ENCODE measurements at regions not wholly inside any gene's neighbourhood (a gene's known extent, or its start where the extent isn't known, plus 50 kb on each side); places are given as distances from the start of the nearest gene placed in this dataset.

DNA sequence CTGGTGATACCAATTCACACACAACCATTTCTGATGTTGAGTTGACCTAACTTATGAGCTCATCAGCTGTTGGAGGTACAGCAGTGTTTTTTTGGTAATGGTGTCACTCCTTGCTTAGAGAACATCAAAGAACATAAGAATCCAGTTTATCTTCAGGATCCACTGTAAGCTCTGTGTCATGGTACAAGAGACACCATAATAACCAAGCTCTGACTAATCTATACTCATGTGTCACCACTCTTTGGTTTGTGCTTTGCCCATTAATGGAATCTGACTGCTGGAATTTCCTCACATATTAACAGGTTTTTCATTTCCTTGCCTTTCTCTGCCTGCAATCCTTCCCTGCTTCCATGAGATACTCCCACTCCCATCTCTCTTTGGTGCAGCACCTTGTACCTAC is 735.1 kb upstream of the LCORL start:
- H3K27ac Mint-ChIP-seq (ENCODE audit: unreplicated experiment): no peak overlapping the region
- no peaks in the 10 kb centered on the region for H3K36me3 Mint-ChIP-seq (ENCODE audit: low read depth, unreplicated experiment)
- no peaks in the 10 kb centered on the region for H3K9me3 Mint-ChIP-seq (ENCODE audit: unreplicated experiment)
- no peaks in the 10 kb centered on the region for H3K4me1 Mint-ChIP-seq (ENCODE audit: unreplicated experiment)
- DNase-seq (ENCODE audit: low spot score): no peak
- TF ChIP-seq, protein P1, sequence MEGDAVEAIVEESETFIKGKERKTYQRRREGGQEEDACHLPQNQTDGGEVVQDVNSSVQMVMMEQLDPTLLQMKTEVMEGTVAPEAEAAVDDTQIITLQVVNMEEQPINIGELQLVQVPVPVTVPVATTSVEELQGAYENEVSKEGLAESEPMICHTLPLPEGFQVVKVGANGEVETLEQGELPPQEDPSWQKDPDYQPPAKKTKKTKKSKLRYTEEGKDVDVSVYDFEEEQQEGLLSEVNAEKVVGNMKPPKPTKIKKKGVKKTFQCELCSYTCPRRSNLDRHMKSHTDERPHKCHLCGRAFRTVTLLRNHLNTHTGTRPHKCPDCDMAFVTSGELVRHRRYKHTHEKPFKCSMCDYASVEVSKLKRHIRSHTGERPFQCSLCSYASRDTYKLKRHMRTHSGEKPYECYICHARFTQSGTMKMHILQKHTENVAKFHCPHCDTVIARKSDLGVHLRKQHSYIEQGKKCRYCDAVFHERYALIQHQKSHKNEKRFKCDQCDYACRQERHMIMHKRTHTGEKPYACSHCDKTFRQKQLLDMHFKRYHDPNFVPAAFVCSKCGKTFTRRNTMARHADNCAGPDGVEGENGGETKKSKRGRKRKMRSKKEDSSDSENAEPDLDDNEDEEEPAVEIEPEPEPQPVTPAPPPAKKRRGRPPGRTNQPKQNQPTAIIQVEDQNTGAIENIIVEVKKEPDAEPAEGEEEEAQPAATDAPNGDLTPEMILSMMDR (IDR thresholded peaks at IDR 0.05; ENCODE audit: unreplicated experiment): no peak
- H3K4me3 Mint-ChIP-seq (ENCODE audit: unreplicated experiment): no peak overlapping the region
- peaks cover 1% of the 10 kb centered on the region for H3K27me3 Mint-ChIP-seq (ENCODE audit: unreplicated experiment)

DNA sequence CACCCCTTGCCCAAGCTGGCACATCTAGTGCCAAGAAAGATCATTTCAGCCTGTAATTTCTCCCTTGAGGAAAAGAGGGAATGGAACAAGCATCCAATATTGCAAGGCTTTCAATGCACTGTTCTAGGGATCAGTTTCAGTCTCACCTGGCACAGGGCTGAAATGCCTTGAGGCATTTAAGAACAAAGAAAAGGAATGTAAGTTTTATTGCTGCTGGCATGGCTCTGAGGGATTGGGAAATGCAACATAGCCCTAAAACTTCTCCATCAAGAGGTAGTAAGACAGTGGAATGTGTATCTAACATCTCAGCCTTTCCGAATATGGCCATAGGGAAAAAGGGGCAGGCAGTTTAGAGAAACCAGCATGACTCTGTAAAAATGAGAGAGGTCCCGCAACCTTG is 732.6 kb upstream of the LCORL start:
- H3K27ac Mint-ChIP-seq (ENCODE audit: unreplicated experiment): no peak overlapping the region
- no peak for DNase-seq (ENCODE audit: low spot score)
- H3K4me3 Mint-ChIP-seq (ENCODE audit: unreplicated experiment): no peak overlapping the region
- H3K4me1 Mint-ChIP-seq (ENCODE audit: unreplicated experiment): no peaks in the 10 kb centered on the region
- TF ChIP-seq, protein P1 (IDR thresholded peaks at IDR 0.05; ENCODE audit: unreplicated experiment): no peak
- no peaks in the 10 kb centered on the region for H3K9me3 Mint-ChIP-seq (ENCODE audit: unreplicated experiment)
- H3K27me3 Mint-ChIP-seq (ENCODE audit: unreplicated experiment): peaks cover 2% of the 10 kb centered on the region
- no peaks in the 10 kb centered on the region for H3K36me3 Mint-ChIP-seq (ENCODE audit: low read depth, unreplicated experiment)

DNA sequence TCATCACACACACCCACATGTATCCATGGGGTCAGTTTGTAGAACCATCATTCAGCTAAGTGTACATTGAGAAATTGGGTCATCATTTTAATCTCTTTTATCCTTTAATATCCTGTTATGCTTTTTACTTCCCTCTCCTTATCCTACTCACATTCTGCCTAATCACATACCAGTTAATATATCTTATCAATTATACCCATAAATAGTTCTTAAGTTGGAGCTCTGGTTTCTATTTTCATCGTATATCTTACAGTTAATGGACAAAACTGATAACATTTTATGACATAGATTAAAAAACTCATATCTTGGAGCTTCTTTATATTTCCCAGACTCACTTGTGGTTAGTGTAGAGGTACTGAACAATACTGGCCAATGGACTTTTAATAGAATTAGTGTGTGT is 729.5 kb upstream of the LCORL start:
- Mint-ChIP-seq H3K9me3 (ENCODE audit: unreplicated experiment) (no peaks in the 10 kb centered on the region), H3K36me3 (ENCODE audit: low read depth, unreplicated experiment) (no peaks in the 10 kb centered on the region), H3K4me3 (ENCODE audit: unreplicated experiment) (no peak overlapping the region), H3K27me3 (ENCODE audit: unreplicated experiment) (peaks cover 2% of the 10 kb centered on the region), H3K4me1 (ENCODE audit: unreplicated experiment) (no peaks in the 10 kb centered on the region), H3K27ac (ENCODE audit: unreplicated experiment) (no peak overlapping the region)
- TF ChIP-seq, protein P1 (IDR thresholded peaks at IDR 0.05; ENCODE audit: unreplicated experiment): no peak
- no peak for DNase-seq (ENCODE audit: low spot score)

DNA sequence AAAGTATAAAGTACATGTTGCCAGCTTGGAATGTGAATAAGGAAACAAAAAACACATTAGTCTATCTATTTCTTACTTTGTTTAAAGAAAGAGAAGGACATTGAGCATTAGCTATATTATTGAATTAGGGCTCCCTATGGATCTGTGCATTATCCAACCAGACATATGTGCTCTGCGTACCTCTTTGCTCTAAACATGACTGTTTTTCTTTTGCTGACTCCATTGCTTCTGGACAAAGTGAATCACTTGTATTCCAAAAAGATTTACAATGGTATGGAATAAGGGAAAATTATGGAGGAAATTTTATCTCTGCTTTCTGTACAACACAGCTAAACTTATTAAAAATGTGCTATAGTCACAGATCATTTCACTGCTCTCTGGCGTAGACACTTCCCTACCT is 727.8 kb upstream of the LCORL start:
- Mint-ChIP-seq H3K9me3 (ENCODE audit: unreplicated experiment) (no peaks in the 10 kb centered on the region), H3K27me3 (ENCODE audit: unreplicated experiment) (peaks cover 2% of the 10 kb centered on the region), H3K4me3 (ENCODE audit: unreplicated experiment) (no peak overlapping the region), H3K27ac (ENCODE audit: unreplicated experiment) (no peak overlapping the region), H3K36me3 (ENCODE audit: low read depth, unreplicated experiment) (no peaks in the 10 kb centered on the region), H3K4me1 (ENCODE audit: unreplicated experiment) (no peaks in the 10 kb centered on the region)
- TF ChIP-seq, protein P1 (IDR thresholded peaks at IDR 0.05; ENCODE audit: unreplicated experiment): no peak
- no peak for DNase-seq (ENCODE audit: low spot score)

DNA sequence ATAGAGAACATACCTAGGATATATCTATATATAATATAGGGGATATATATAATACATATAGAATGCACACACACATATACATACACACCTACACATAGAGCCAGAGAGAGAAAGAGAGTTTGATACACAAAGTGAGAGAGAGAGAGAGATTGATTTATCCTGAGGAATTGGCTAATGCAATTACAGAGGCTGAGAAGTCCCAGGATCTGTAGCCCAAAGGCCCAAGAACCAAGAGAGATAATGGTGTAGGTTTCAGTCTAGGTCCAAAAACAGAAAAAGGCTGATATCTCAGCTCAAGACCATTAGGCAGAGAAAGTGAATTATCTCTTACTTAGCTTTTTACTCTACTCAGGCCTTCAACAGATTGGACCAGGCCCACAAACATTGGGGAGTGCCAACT is 715.0 kb upstream of the LCORL start:
- Mint-ChIP-seq H3K4me3 (ENCODE audit: unreplicated experiment) (no peak overlapping the region), H3K9me3 (ENCODE audit: unreplicated experiment) (no peaks in the 10 kb centered on the region), H3K36me3 (ENCODE audit: low read depth, unreplicated experiment) (no peaks in the 10 kb centered on the region), H3K27me3 (ENCODE audit: unreplicated experiment) (peaks cover 4% of the 10 kb centered on the region), H3K27ac (ENCODE audit: unreplicated experiment) (no peak overlapping the region), H3K4me1 (ENCODE audit: unreplicated experiment) (no peaks in the 10 kb centered on the region)
- TF ChIP-seq, protein P1 (IDR thresholded peaks at IDR 0.05; ENCODE audit: unreplicated experiment): no peak
- no peak for DNase-seq (ENCODE audit: low spot score)

Data from endothelial cell (in vitro differentiated cells).